ENCODE measurements at regions not wholly inside any gene's neighbourhood (a gene's known extent, or its start where the extent isn't known, plus 50 kb on each side); places are given as distances from the start of the nearest gene placed in this dataset.

GRCh38 chr3:40705663-40706062 is 180.9 kb downstream of the ZNF621 start:
- TF ChIP-seq POLR2A (IDR thresholded peaks at IDR 0.05), result no peak
- no peak for TF ChIP-seq CTCF (IDR thresholded peaks at IDR 0.05)

Data from testis (tissue), 2 donors.